Peyer's patch (tissue), 4 donors: ENCODE measurements at regions not wholly inside any gene's neighbourhood (a gene's known extent, or its start where the extent isn't known, plus 50 kb on each side); places are given as distances from the start of the nearest gene placed in this dataset.

ENCODE experiments used
- DNase-seq, 3 donors: peaks; one replicate each; pipeline ENCODE4 v3.0.0-alpha.2; 2017 to 2019
- H3K27ac ChIP-seq, 4 donors: fragments of 200-600 bp; sonication (generic); one replicate each; pipeline ENCODE4 v1.5.1; 2016 to 2019
- H3K27me3 ChIP-seq, 2 donors: fragments of 200-600 bp; sonication (generic); one replicate each; pipeline ENCODE4 v1.5.1; 2019
- H3K36me3 ChIP-seq, 3 donors: fragments of 200-600 bp; sonication (generic); one replicate each; pipeline ENCODE4 v1.5.1; 2016 to 2019
- H3K4me1 ChIP-seq, 4 donors: fragments of 200-600 bp; sonication (generic); one replicate each; pipeline ENCODE4 v1.5.1; 2016 to 2019
- H3K4me3 ChIP-seq, 4 donors: fragments of 200-600 bp; sonication (generic); 1 replicate in 3 of 4; 2 replicates in 1 of 4; pipeline ENCODE4 v1.5.1; 2016 to 2019; ENCODE audit warnings: mild to moderate bottlenecking in 1 of 4
- H3K9me3 ChIP-seq, 4 donors: fragments of 200-600 bp; sonication (generic); one replicate each; pipeline ENCODE4 v1.5.1; 2016 to 2019; ENCODE audit warnings: mild to moderate bottlenecking in 1 of 4
- CTCF ChIP-seq, 6 experiments: fragments of 450-650 bp in 4 of 6; fragments of 200-600 bp in 2 of 6; sonication (generic) in 1 of 6; IDR thresholded peaks; one replicate each; pipeline ENCODE4 v1.5.1; 2017 to 2019; ENCODE audit warnings: antibody characterized with exemption in 6 of 6, mild to moderate bottlenecking in 3 of 6, moderate library complexity in 1 of 6
- POLR2A ChIP-seq, 2 donors: fragments of 450-650 bp; IDR thresholded peaks; one replicate each; pipeline ENCODE4 v1.5.1; 2017; ENCODE audit warnings: antibody characterized with exemption in 2 of 2, mild to moderate bottlenecking in 2 of 2, moderate library complexity in 2 of 2

- no peak for TF ChIP-seq CTCF (IDR thresholded peaks at IDR 0.05)
- TF ChIP-seq POLR2A (IDR thresholded peaks at IDR 0.05) = no peak
- H3K9me3 ChIP-seq = no peaks in the 10 kb centered on the region
- H3K4me1 ChIP-seq = no peaks in the 10 kb centered on the region
Measured at GRCh38 chr2:192373221-192373620, 178.5 kb upstream of the TMEFF2 start.

GRCh38 chr2:192369969-192370368 lies 175.2 kb upstream of the TMEFF2 start:
- Histone ChIP-seq H3K4me1 (no peaks in the 10 kb centered on the region), H3K9me3 (no peaks in the 10 kb centered on the region), H3K4me3 (no peak overlapping the region), H3K27me3 (no peaks in the 10 kb centered on the region), H3K27ac (no peak overlapping the region), H3K36me3 (no peaks in the 10 kb centered on the region)
- no peak for TF ChIP-seq POLR2A (IDR thresholded peaks at IDR 0.05)
- no peak for TF ChIP-seq CTCF (IDR thresholded peaks at IDR 0.05)
- DNase-seq = no peak

More at GRCh38 chr2:192373221-192373620, 178.5 kb upstream of the TMEFF2 start:
- Histone ChIP-seq H3K27ac (no peak overlapping the region), H3K27me3 (no peaks in the 10 kb centered on the region), H3K36me3 (no peaks in the 10 kb centered on the region), H3K4me3 (no peak overlapping the region)
- no peak for DNase-seq

GRCh38 chr2:192357217-192357616 lies 162.5 kb upstream of the TMEFF2 start:
- Histone ChIP-seq H3K27ac (peak overlapping the region in 2 of 4 donors; percentile 6 to 18), H3K4me1 (no peaks in the 10 kb centered on the region), H3K27me3 (no peaks in the 10 kb centered on the region), H3K4me3 (no peak overlapping the region), H3K9me3 (no peaks in the 10 kb centered on the region), H3K36me3 (no peaks in the 10 kb centered on the region)
- DNase-seq = no peak
- TF ChIP-seq POLR2A (IDR thresholded peaks at IDR 0.05) = no peak

GRCh38 chr2:192354512-192355244 lies 159.9 kb upstream of the TMEFF2 start:
- DNase-seq = no peak
- Histone ChIP-seq H3K9me3 (no peaks in the 10 kb centered on the region), H3K27ac (no peak overlapping the region), H3K27me3 (no peaks in the 10 kb centered on the region), H3K4me3 (no peak overlapping the region), H3K4me1 (no peaks in the 10 kb centered on the region), H3K36me3 (no peaks in the 10 kb centered on the region)
- no peak for TF ChIP-seq CTCF (IDR thresholded peaks at IDR 0.05)
- no peak for TF ChIP-seq POLR2A (IDR thresholded peaks at IDR 0.05)

- Histone ChIP-seq H3K4me3 (no peak overlapping the region), H3K36me3 (no peaks in the 10 kb centered on the region), H3K27ac (no peak overlapping the region), H3K4me1 (no peaks in the 10 kb centered on the region), H3K27me3 (no peaks in the 10 kb centered on the region), H3K9me3 (no peaks in the 10 kb centered on the region)
- TF ChIP-seq POLR2A (IDR thresholded peaks at IDR 0.05) = no peak
- TF ChIP-seq CTCF (IDR thresholded peaks at IDR 0.05) = no peak
- DNase-seq = no peak
Measured at GRCh38 chr2:192347542-192347941, 152.8 kb upstream of the TMEFF2 start.

- H3K36me3 ChIP-seq = no peaks in the 10 kb centered on the region
- no peaks in the 10 kb centered on the region for H3K4me1 ChIP-seq
- DNase-seq = no peak
- TF ChIP-seq POLR2A (IDR thresholded peaks at IDR 0.05) = no peak
- no peak for TF ChIP-seq CTCF (IDR thresholded peaks at IDR 0.05)
- no peaks in the 10 kb centered on the region for H3K27me3 ChIP-seq
- no peaks in the 10 kb centered on the region for H3K9me3 ChIP-seq
- no peak overlapping the region for H3K27ac ChIP-seq
- H3K4me3 ChIP-seq = no peak overlapping the region
Measured at GRCh38 chr2:192345287-192345686, 150.6 kb upstream of the TMEFF2 start.
